ENCODE measurements at regions not wholly inside any gene's neighbourhood (a gene's known extent, or its start where the extent isn't known, plus 50 kb on each side); places are given as distances from the start of the nearest gene placed in this dataset.

DNA sequence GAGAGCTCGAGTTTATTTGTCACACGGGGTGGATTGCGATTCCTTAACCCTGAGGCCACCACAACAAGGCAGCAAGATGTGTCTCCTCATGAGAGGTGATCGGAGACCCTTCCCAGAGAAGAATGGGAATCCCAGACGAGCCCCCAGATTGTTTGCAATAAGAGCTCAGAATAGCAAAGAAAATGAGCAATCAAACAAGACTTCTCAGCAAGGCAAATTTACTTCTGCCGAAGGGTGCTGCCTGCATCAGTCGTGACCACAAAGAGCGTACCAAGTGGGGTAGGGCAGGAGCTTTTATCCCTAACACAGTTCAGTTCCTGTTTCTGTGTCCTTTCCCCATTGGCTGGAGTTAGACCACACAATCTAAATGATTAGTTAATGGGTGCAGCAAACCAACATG is 237.5 kb upstream of the SYT4 start:
- TF ChIP-seq, protein P1, sequence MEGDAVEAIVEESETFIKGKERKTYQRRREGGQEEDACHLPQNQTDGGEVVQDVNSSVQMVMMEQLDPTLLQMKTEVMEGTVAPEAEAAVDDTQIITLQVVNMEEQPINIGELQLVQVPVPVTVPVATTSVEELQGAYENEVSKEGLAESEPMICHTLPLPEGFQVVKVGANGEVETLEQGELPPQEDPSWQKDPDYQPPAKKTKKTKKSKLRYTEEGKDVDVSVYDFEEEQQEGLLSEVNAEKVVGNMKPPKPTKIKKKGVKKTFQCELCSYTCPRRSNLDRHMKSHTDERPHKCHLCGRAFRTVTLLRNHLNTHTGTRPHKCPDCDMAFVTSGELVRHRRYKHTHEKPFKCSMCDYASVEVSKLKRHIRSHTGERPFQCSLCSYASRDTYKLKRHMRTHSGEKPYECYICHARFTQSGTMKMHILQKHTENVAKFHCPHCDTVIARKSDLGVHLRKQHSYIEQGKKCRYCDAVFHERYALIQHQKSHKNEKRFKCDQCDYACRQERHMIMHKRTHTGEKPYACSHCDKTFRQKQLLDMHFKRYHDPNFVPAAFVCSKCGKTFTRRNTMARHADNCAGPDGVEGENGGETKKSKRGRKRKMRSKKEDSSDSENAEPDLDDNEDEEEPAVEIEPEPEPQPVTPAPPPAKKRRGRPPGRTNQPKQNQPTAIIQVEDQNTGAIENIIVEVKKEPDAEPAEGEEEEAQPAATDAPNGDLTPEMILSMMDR (conservative IDR thresholded peaks at IDR 0.05), result no peak
- no peak for TF ChIP-seq ZFX (IDR thresholded peaks at IDR 0.05)
